ENCODE measurements at regions not wholly inside any gene's neighbourhood (a gene's known extent, or its start where the extent isn't known, plus 50 kb on each side); places are given as distances from the start of the nearest gene placed in this dataset.

DNA sequence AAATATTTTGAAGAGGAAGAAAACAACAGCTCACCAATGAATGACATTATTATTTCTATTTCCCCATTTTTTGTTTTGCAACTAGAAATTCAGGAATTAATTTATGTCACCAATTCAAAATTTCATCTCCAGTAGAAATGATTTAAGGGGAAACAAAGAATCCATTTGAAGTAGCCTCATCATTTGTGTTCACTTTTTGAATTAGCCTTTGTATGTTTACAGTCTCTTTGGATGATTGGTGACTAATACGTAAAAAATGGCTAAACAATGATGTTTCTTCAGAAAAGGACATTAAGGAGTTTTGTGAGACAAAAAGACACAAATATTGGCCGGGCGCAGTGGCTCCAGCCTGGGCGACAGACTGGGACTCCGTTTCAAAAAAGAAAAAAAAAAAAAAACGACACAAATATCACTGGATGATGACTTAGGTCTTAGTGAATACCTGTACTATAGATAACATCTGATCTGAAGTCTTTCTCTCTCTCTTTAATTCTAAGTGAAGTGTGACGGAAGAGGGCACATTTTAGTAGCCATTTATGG is 313.2 kb downstream of the PIK3C3 start:
- no peak for DNase-seq (ENCODE audit: low spot score)

DNA sequence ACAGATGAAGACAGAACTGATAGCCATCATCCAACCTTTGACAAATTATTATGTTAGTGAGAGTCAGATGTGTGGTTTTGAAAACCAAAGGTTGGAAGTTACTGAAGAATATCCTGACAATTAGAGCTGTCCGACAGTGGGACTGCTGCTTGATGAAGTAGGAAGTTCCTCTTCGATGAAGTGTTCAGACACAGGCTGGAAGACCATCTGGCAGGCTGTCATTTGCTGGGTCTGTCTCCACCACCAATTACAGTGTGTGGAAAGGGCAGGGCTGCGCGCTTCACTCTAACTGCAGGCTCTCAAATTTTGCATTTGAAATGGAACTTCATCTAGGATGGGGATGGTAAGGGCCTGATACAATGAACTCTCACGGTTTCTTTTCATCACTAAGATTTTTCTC is 313.8 kb downstream of the PIK3C3 start:
- no peak for DNase-seq (ENCODE audit: low spot score)

DNA sequence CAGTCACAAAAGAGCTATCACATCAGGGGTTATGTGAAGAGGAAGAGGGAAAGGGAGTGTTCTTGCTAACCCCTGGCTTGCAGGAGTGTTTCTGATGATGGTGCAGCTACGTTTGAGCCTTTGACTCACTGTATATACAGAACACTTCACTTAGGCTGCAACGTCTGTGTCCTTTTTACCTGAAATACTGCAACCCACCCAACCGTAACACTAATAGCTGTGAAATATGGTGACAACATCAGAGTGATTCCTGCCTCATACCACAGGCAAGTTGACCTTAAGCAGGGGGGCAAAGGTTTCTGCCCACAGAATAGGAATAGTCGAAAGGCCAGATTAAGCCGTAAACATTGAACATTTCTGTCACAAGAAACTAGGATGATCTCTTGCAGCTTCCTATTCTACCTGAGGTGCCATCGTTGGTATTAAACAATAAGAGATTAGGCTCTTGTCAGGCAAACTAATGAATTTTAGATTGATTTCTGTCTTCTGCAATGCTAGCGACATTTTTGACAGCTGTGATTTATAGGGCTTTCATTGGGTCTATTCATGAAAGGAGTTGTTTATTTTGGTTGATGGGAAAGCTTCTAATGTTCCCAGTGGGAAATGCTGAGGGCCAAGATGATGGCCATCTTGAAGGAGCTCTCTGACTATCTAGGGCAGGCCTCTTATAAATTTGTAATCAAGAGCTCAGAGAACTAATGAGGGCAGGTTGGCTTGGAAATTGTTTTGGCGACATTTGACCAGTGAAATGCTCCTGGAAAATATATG is 316.8 kb downstream of the PIK3C3 start:
- no peak for DNase-seq (ENCODE audit: low spot score)

DNA sequence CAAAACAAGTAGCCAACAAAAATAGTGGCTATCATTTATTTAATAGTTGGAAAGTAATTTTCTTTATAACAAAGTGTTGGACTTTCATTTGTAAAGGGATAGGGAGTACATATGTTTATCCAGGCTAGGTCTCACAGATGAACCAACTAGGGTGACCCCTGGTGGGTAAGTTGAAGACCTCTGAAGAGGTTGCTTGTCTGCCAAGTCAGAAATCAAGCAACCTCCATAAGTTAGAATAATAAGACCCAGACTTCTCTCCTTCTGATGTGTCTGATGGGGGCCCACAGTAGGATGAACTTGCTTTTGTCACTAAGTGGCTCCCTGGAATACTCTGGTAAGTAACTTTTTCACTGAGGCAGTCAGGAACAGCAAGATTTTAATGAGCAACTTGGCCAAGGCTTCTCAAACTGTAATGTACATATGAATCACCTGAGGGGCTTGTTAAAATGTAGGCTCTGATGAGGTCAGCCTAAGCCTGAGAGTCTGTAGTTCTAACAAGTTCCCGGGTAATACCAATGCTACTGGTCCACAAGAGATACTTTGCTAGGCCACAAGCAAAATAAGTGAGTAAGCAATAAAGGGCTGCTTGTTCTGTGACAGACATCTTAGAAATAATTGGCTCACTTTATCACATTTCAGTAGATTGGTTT is 319.6 kb downstream of the PIK3C3 start:
- peak; percentile 6 for DNase-seq (ENCODE audit: low spot score)

DNA sequence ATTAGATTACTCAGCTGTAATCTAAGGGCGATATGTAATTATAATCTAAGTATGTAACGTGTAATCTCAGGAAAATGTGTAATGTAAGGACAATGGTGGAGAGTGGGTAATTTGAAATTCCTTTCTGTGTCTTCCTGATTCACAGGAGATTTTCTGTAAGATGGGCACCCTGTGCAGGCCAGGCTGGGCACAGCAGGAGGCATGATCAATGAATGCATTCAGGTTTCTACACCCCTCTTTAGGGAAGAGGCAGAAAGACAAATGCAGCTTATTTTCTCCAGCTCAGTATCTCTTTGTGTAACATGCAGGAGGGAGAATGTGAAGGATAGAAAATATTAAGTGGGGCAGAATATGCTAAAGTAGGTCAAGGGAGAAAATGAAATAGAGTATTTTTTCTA is 320.1 kb downstream of the PIK3C3 start:
- DNase-seq (ENCODE audit: low spot score) = no peak

- peak; percentile 74 for DNase-seq (ENCODE audit: low spot score)
Measured at GRCh38 chr18:42275949-42276730, 321.1 kb downstream of the PIK3C3 start.

DNA sequence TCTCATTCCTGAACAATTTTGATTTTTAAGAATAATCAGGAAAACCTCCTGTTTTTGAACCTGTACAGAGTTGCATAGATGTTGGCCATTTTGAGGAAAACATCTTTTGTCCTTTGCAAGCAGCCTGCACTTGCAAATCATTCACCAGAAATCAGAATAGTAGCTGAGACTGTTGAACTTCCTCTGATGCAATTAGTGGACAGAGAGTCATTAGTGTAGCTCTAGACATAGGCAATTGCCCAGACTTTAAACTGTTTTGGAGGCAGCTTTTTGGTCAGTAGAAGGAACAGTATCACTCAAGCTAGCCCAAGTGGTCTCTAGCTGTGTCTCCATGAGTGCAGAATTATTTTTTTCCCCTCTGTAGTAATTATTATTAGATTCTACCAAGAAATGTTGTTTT is 326.1 kb downstream of the PIK3C3 start:
- no peak for DNase-seq (ENCODE audit: low spot score)

- DNase-seq (ENCODE audit: low spot score) = no peak
Measured at GRCh38 chr18:42281851-42282250, 326.8 kb downstream of the PIK3C3 start.

DNA sequence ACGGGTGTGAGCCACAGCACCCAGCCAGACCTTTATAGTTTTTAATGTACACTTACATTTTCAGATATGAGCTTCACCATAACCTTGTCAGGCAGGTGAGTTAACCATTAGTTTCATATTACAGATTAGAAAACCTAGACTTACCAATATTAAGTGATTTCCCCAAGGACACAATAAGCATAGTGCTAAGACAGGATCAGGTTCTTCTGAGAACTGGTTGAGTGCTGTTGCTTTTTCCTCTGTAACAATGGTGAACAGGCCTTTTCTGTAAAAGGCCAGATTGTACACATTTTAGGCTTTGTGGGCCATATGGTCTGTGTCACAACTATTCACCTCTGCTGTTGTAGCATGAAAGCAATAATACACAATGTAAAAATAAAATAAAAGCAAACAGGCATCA is 332.0 kb downstream of the PIK3C3 start:
- DNase-seq (ENCODE audit: low spot score) = no peak

GRCh38 chr18:42288129-42288528 is 333.1 kb downstream of the PIK3C3 start:
- DNase-seq (ENCODE audit: low spot score) = no peak

- DNase-seq (ENCODE audit: low spot score) = no peak
Measured at GRCh38 chr18:42289526-42289925, 334.5 kb downstream of the PIK3C3 start.

GRCh38 chr18:42290318-42291307 is 335.6 kb downstream of the PIK3C3 start:
- no peak for DNase-seq (ENCODE audit: low spot score)

DNA sequence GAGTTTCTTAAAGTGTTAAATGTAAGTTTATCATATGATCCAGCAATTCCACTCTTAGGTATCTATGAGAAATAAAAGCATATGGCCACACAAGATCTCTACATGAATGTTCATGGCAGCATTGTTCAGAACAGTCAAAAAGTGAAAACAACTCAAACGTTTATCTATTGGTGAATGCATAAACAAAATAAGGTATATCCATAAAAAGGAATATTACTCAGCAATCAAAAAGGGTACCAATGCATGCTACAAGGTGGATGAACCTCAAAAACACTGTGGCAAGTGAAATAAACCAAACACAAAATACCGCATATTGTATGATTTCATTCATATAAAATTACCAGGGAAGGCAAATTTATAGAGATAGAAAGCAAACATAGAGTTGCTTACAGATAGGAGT is 337.6 kb downstream of the PIK3C3 start:
- DNase-seq (ENCODE audit: low spot score) = no peak

DNA sequence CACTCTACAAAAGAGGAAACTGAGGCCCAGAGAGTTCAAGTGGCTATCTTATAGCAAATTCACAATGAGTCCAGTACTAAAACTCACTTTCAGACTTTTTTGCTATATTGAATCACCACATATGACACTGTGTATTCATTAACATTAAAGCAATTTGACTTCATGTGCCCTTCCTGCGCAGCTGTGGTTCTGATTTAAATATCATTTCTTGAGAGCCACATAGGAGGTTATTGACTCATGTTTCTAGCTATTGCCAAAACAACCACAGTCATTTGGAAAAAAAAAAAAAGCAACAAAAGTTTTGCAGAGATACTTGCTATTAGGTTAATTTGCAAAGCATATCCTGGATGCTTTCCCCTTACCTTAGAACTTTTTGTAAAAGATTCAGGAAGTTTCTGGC is 341.2 kb downstream of the PIK3C3 start:
- no peak for DNase-seq (ENCODE audit: low spot score)

- no peak for DNase-seq (ENCODE audit: low spot score)
Measured at GRCh38 chr18:42296723-42297122, 341.7 kb downstream of the PIK3C3 start.

DNA sequence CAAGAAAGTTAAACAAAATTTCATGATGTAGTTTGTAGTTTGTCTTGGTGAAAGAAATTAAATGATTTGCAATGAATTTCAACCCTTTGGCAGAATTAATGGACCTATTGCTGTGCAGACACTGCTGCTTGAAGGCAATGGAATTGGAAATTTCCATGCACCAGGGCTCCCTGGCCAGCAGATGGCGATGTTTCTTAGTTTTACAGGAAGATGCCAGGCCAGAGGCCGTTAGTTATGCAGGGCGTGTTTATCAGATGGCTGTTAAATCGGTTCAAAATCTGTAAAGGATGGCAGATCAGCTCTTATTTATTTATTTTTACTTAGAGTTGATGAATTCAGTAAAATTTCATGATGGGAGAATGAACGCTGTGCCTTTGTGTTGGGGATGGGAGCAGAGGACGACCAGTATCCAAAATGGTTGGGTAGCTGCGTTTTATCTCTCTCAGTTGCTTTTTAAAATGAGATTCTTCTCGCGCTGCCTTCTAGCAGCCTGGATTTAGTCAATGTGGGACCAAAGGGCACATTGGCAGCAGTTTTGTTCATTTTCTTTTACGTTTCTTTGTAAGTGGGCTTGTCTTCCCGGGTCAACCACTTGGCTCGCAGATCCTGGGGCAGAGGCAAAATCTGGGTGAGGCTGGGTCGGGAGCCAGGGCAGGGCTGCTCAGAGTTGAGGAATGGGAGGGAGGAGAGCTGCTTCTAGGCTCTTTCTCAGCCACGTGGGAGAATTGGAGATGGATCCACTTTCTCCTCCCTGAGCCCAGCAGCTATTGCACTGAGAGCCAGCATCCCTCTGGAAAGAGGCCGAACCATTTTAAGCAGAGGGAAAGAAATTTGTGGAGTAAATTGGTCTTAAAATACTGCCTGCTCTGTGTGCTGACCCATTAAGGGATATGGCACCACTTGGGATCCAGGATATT is 344.0 kb downstream of the PIK3C3 start:
- peak; percentile 32 for DNase-seq (ENCODE audit: low spot score)

DNA sequence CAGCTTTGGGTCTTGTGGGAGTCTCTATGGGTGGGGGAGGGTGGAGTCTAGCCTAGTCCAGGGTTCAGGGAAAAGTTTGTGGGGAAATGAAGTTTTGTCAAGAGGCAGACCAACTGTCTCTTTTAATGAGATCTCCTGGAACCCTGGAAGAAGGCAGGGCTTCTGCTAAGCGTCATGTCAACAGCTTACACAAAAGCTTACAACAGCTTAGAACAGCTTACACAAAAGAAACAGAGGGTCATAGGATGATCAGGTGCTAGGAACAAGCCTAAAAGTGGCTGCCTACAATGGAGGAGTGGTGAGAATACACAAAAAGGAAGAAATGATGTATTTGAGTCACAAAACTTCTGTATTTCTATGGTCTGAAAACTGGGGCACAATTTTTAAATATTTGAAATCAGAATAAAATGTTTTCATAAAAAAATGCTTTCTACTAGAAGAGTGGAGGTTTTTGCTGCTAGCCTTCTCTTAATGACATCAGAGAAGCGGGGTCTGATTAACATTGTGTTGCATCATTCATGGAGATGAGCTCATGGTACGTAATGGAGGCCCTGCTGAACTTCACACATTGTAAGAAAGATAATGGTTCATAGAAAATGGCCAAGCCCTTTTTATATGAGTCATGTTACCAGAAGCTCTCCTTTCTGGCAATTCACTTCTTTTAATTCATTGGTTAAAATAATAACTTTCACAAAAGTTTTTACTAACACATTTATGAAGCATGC is 351.0 kb downstream of the PIK3C3 start:
- DNase-seq (ENCODE audit: low spot score) = peak; percentile 3

DNA sequence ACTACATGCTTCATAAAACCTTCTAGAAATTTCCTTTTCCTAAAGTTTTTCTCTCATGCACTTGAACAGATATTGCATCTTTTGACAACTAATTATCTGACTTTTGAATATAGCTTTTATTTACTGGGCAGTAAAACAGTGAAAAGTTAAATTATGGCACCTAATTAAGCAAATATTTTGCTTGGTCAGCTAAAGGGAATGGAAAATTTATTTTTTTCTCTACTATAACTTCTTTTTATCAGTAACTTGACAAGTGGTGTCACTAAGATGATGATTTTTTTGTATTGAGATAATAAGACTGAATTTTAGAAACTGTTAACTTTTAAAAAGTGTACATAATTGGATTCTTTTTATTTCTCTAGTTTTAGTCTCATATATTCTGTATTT is 351.6 kb downstream of the PIK3C3 start:
- no peak for DNase-seq (ENCODE audit: low spot score)

- DNase-seq (ENCODE audit: low spot score) = peak; percentile 17
Measured at GRCh38 chr18:42310956-42311355, 355.9 kb downstream of the PIK3C3 start.

- DNase-seq (ENCODE audit: low spot score) = no peak
Measured at GRCh38 chr18:42326752-42327151, 371.7 kb downstream of the PIK3C3 start.
